ENCODE measurements at regions not wholly inside any gene's neighbourhood (a gene's known extent, or its start where the extent isn't known, plus 50 kb on each side); places are given as distances from the start of the nearest gene placed in this dataset.

- TF ChIP-seq EZH2 (IDR thresholded peaks at IDR 0.05; ENCODE audit: borderline replicate concordance, low read length), result no peak
- TF ChIP-seq, protein P1, sequence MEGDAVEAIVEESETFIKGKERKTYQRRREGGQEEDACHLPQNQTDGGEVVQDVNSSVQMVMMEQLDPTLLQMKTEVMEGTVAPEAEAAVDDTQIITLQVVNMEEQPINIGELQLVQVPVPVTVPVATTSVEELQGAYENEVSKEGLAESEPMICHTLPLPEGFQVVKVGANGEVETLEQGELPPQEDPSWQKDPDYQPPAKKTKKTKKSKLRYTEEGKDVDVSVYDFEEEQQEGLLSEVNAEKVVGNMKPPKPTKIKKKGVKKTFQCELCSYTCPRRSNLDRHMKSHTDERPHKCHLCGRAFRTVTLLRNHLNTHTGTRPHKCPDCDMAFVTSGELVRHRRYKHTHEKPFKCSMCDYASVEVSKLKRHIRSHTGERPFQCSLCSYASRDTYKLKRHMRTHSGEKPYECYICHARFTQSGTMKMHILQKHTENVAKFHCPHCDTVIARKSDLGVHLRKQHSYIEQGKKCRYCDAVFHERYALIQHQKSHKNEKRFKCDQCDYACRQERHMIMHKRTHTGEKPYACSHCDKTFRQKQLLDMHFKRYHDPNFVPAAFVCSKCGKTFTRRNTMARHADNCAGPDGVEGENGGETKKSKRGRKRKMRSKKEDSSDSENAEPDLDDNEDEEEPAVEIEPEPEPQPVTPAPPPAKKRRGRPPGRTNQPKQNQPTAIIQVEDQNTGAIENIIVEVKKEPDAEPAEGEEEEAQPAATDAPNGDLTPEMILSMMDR (conservative IDR thresholded peaks at IDR 0.05 in 1 of 2, IDR thresholded peaks at IDR 0.05 in 1 of 2; ENCODE audit: extremely low read depth in 1 of 2, insufficient read depth in 1 of 2, low read depth in 1 of 2, low read length in 2 of 2), result no peak
Observed at GRCh38 chr21:20249401-20249800, 748.8 kb upstream of the NCAM2 start.

Measured in mammary epithelial cell (primary cell).